Upper lobe of left lung (tissue), 6 donors: ENCODE measurements at regions not wholly inside any gene's neighbourhood (a gene's known extent, or its start where the extent isn't known, plus 50 kb on each side); places are given as distances from the start of the nearest gene placed in this dataset.
A peak's percentile ranks its signal among the peaks of the same experiment; 100 is the strongest.

ENCODE experiments used
- ATAC-seq, 2 donors: fragments of 200-7000 bp; cut with Tn5 transposase; one replicate each; pipeline ENCODE4 v1.9.1; 2022; ENCODE audit warnings: mild to moderate bottlenecking in 2 of 2, moderate library complexity in 2 of 2; ENCODE audit not compliant: low FRiP score in 2 of 2
- DNase-seq, 2 donors: peaks; one replicate each; pipeline ENCODE4 v3.0.0-alpha.2; 2019 to 2020
- H3K27ac ChIP-seq, 4 donors: fragments of 200-600 bp; sonication (generic); one replicate each; pipeline ENCODE4 v1.5.1; 2016 to 2019
- H3K27me3 ChIP-seq, 4 donors: fragments of 200-600 bp; sonication (generic); one replicate each; pipeline ENCODE4 v1.5.1; 2017 to 2019
- H3K36me3 ChIP-seq, 4 donors: fragments of 200-600 bp; sonication (generic); one replicate each; pipeline ENCODE4 v1.5.1; 2016 to 2019
- H3K4me1 ChIP-seq, 4 donors: fragments of 200-600 bp; sonication (generic); one replicate each; pipeline ENCODE4 v1.5.1; 2018 to 2019
- H3K4me3 ChIP-seq, 4 donors: fragments of 200-600 bp; sonication (generic); one replicate each; pipeline ENCODE4 v1.5.1; 2017 to 2019; ENCODE audit warnings: mild to moderate bottlenecking in 2 of 4, moderate library complexity in 1 of 4
- H3K9me3 ChIP-seq, 4 donors: fragments of 200-600 bp; sonication (generic); one replicate each; pipeline ENCODE4 v1.5.1; 2018 to 2019
- CTCF ChIP-seq, 6 experiments: fragments of 450-650 bp in 4 of 6; fragments of 200-600 bp in 2 of 6; sonication (generic) in 2 of 6; IDR thresholded peaks; one replicate each; pipeline ENCODE4 v1.5.1; 2016 to 2019; ENCODE audit warnings: antibody characterized with exemption in 6 of 6
- EP300 ChIP-seq, 4 donors: sonication (generic); formaldehyde crosslinking; IDR thresholded peaks; one replicate each; pipeline ENCODE4 v1.5.1; 2017; ENCODE audit warnings: antibody characterized with exemption in 4 of 4, control low read depth in 2 of 4
- POLR2A ChIP-seq, 4 donors: fragments of 450-650 bp; IDR thresholded peaks; one replicate each; pipeline ENCODE4 v1.5.1; 2016 to 2017; ENCODE audit warnings: antibody characterized with exemption in 4 of 4, mild to moderate bottlenecking in 2 of 4
- POLR2AphosphoS5 ChIP-seq, 2 donors: sonication (generic); formaldehyde crosslinking; IDR thresholded peaks; one replicate each; pipeline ENCODE4 v1.5.1; 2017; ENCODE audit warnings: antibody characterized with exemption in 2 of 2
- WGBS, 2 donors: methylation state at CpG; one replicate each; pipeline ENCODE4 v1.1.5; 2017 to 2018; 5-methylcytosine and 5-hydroxymethylcytosine counted together
- donor health status: DM: no; HTN: no; CAD: no; lungs with moderate emphysema.
- donor health status: DM: no; HTN: yes; CAD: no; lungs with severe emphysema.

DNA sequence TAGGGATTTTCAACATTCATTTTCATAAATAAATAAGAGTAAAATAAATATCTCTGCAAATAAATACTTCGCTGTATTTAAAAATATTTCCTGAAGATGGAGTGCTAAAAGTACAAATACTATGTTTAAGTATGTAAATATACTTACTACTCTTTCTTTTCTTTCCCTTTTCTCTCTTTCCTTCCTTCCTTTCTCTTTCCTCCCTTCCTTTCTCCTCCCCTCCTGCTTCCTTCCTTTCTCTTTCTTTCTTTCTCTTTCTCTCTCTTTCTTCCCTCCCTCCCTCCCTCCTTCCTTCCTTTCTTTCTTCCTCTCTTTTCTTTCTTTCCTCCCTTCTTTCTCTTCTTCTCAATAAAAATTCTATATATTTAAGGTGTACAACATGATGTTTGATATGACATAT is 496.1 kb downstream of the CCSER2 start:
- TF ChIP-seq POLR2AphosphoS5 (IDR thresholded peaks at IDR 0.05), result no peak
- TF ChIP-seq POLR2A (IDR thresholded peaks at IDR 0.05), result no peak
- TF ChIP-seq EP300 (IDR thresholded peaks at IDR 0.05), result no peak
- TF ChIP-seq CTCF (IDR thresholded peaks at IDR 0.05), result no peak
- 74% methylated on average over 1 of the region's 1 CpG for WGBS, 2 donors
- H3K27ac ChIP-seq, result no peak overlapping the region
- no peaks in the 10 kb centered on the region for H3K27me3 ChIP-seq
- H3K36me3 ChIP-seq, result no peaks in the 10 kb centered on the region
- no peak for ATAC-seq
- no peak overlapping the region for H3K4me3 ChIP-seq
- no peak for DNase-seq
- H3K4me1 ChIP-seq, result peaks cover 0 to 3% (median 1%) of the 10 kb centered on the region in 4 donors
- H3K9me3 ChIP-seq, result no peaks in the 10 kb centered on the region

DNA sequence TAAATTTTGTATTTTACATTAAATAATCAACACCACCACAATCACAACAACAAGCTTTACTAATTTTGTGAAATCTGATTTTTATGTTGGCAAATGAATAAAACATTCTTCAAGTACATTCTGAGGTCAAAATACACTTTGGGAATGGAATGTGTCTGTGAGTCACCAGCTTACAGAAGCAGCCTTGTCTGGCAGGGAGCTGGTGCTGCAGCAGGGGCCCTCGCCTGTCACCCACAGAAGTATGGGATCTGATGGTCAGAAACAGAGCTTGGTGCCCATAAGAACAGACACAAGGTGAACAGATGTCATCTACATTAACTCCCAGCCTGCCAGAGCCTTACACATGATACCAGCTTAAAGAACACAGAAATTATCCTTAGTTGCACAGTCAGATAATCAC is 496.9 kb downstream of the CCSER2 start:
- peak in 1 of 2 donors; percentile 29 for DNase-seq
- H3K4me3 ChIP-seq, result no peak overlapping the region
- peaks cover 0 to 3% (median 1%) of the 10 kb centered on the region in 4 donors for H3K4me1 ChIP-seq
- no peak for ATAC-seq
- WGBS, 2 donors, result 42 to 56% methylated on average over 1 of the region's 1 CpG
- no peaks in the 10 kb centered on the region for H3K9me3 ChIP-seq
- H3K27me3 ChIP-seq, result no peaks in the 10 kb centered on the region
- TF ChIP-seq POLR2A (IDR thresholded peaks at IDR 0.05) (no peak), EP300 (IDR thresholded peaks at IDR 0.05) (no peak), CTCF (IDR thresholded peaks at IDR 0.05) (no peak), POLR2AphosphoS5 (IDR thresholded peaks at IDR 0.05) (no peak)
- no peak overlapping the region for H3K27ac ChIP-seq
- H3K36me3 ChIP-seq, result no peaks in the 10 kb centered on the region

DNA sequence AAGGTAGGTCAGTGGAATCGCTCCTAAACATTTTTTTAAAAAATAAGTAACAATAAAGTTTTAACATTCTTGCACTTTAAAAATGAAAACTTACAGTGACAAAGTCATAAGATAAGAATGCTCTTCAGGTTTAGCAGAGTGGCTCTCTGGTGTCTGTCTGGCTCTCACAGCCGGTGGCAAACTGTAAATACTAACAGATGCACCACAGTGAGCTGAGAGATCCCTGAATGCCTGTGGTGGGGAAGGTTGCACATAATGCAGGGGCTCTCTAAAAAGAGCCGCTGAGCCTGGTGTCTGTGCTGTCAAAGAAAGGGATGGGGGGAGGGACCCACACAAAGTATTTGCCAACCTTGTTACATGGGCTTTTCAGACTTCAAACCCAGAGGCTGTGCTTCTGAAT is 498.3 kb downstream of the CCSER2 start:
- WGBS, 2 donors, result 50 to 55% methylated on average over 3 of the region's 3 CpGs
- Histone ChIP-seq H3K27me3 (no peaks in the 10 kb centered on the region), H3K4me3 (no peak overlapping the region), H3K9me3 (no peaks in the 10 kb centered on the region), H3K27ac (no peak overlapping the region), H3K4me1 (peaks cover 0 to 3% (median 1%) of the 10 kb centered on the region in 4 donors), H3K36me3 (no peaks in the 10 kb centered on the region)
- TF ChIP-seq CTCF (IDR thresholded peaks at IDR 0.05), result no peak
- TF ChIP-seq POLR2A (IDR thresholded peaks at IDR 0.05), result no peak
- TF ChIP-seq POLR2AphosphoS5 (IDR thresholded peaks at IDR 0.05), result no peak
- TF ChIP-seq EP300 (IDR thresholded peaks at IDR 0.05), result no peak
- DNase-seq (no peak), ATAC-seq (no peak)

DNA sequence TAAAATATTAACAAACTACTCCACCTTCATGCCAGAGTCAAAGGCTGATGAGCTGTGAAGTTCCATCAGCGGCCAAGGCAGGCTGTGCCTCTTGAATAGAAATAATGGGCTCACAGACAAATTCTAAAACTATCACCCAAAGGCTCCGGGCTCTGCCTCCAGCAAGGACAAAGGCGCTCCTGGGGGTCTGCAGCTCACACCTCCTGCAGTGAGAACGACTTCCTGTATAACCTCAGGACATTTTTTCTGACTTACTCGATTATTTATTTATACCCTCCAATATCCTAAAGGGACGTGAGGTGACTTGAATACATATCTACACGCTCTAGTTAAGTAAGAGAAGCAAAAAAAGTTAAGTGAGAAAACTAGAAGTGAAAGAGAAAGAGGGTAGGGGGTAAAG is 500.7 kb downstream of the CCSER2 start:
- TF ChIP-seq EP300 (IDR thresholded peaks at IDR 0.05) (no peak), POLR2AphosphoS5 (IDR thresholded peaks at IDR 0.05) (no peak), POLR2A (IDR thresholded peaks at IDR 0.05) (no peak), CTCF (IDR thresholded peaks at IDR 0.05) (no peak)
- DNase-seq, result no peak
- Histone ChIP-seq H3K36me3 (no peaks in the 10 kb centered on the region), H3K9me3 (no peaks in the 10 kb centered on the region), H3K27ac (no peak overlapping the region), H3K27me3 (no peaks in the 10 kb centered on the region), H3K4me3 (no peak overlapping the region), H3K4me1 (peaks cover 0 to 3% (median 1%) of the 10 kb centered on the region in 4 donors)
- 50 to 58% methylated on average over 7 of the region's 7 CpGs for WGBS, 2 donors
- no peak for ATAC-seq

DNA sequence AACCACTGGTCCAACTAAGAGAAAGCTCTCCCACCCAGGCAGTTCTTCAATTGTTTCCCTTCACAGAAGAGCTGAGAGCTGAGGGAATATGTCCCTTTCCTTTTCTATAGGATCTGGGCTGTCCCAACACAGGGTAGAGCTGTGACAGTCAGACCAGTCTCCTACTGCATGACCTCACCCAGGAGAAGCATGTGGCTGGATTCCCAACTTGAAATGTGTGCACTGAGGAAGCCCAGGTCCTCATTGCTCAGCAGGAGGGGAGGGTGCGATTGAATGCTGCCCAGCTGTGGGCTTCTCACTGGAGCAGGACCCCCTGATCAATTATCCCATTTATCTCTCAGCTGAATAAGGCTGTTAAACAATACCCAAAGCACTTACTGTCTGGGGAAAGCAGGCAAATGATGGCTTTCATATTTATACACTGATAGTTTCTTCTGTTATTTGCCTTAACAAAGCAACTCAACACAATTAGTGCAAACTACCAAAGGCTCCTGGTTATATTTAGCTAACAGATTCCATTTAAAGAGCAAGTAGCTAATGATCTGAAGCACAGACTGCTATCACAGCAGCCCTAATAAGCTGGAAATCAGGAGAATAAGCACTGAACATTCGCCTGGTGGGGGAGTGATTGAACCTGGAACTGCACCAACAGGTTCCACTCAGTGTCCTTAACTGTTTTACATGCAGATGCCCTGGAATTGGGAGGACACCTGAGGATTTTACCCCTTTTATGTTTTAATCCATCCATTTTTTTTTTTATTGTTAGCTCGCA is 508.8 kb downstream of the CCSER2 start:
- ATAC-seq, result no peak

More for the DNA sequence above, 508.8 kb downstream of the CCSER2 start:
- DNase-seq, result no peak
- Histone ChIP-seq H3K4me3 (no peak overlapping the region), H3K27ac (no peak overlapping the region), H3K4me1 (no peaks in the 10 kb centered on the region), H3K27me3 (no peaks in the 10 kb centered on the region), H3K36me3 (no peaks in the 10 kb centered on the region), H3K9me3 (no peaks in the 10 kb centered on the region)
- TF ChIP-seq POLR2AphosphoS5 (IDR thresholded peaks at IDR 0.05) (no peak), POLR2A (IDR thresholded peaks at IDR 0.05) (no peak), EP300 (IDR thresholded peaks at IDR 0.05) (no peak), CTCF (IDR thresholded peaks at IDR 0.05) (no peak)
- WGBS, 2 donors, result 70 to 87% methylated on average over 2 to 3 of the region's 3 CpGs
